ENCODE measurements at regions not wholly inside any gene's neighbourhood (a gene's known extent, or its start where the extent isn't known, plus 50 kb on each side); places are given as distances from the start of the nearest gene placed in this dataset.
A peak's percentile ranks its signal among the peaks of the same experiment; 100 is the strongest.
"Not testable (repeated sequence)": the region's sequence is repeated elsewhere in the genome, so short reads cannot be mapped to it uniquely, and the experiment has no call there.

DNA sequence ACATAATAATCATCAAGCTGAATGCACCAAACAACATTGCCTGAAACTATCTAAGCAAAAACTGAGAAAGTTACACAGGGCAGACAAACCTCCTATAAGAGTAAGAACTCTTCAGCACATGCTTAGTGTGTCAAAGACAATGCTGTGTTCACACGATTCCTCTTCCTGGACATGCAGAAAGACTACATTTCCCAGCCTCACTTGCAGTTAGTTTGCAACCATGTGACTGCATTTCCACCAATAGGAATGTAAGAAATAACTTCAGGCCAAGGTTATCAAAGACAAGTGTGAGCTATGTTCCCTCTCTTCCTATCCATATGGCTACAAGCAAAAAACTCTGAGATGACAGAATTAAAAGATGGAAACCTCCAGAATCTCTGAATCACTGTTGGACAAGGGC lies 109.8 kb downstream of the OTOP1 start:
- H3K27me3 ChIP-seq (ENCODE audit: control insufficient read depth in 2 of 2, insufficient read depth in 2 of 2, low read length in 2 of 2); in situ Hi-C loops (cut with MboI); POLR2A ChIA-PET; H3K4me2 ChIP-seq (ENCODE audit: insufficient read depth, low read length); ATAC-seq; intact Hi-C loops (cut with micrococcal nuclease); H3K27ac ChIP-seq (ENCODE audit: extremely low read depth, low read depth, low read length); H3K4me3 ChIP-seq; CTCF ChIA-PET (ENCODE audit: low intra/inter-chr PET ratio); H3K9me1 ChIP-seq (ENCODE audit: control insufficient read depth, insufficient read depth, low read length); H3K9me3 ChIP-seq (replicated peaks; ENCODE audit: control insufficient read depth, insufficient read depth, low read depth, low read length); H3K79me2 ChIP-seq (ENCODE audit: control insufficient read depth, insufficient read depth, low read length); H3K36me3 ChIP-seq (ENCODE audit: control insufficient read depth, insufficient read depth, low read length); BruUV-seq (replicated peaks); H3K9ac ChIP-seq (ENCODE audit: insufficient read depth in 1 of 2, low read depth in 2 of 2, low read length in 2 of 2); H2AFZ ChIP-seq (ENCODE audit: low read depth, low read length); H4K20me1 ChIP-seq (replicated peaks; ENCODE audit: control insufficient read depth, insufficient read depth, low read length); H3K4me1 ChIP-seq (replicated peaks in 1 of 2; ENCODE audit: control insufficient read depth in 2 of 2, insufficient read depth in 2 of 2, low read length in 2 of 2): not testable (repeated sequence)
- FAIRE-seq (peak; percentile 74), DNase-seq (ENCODE audit: extremely low read depth in 1 of 4, low spot score in 3 of 4) (peak; percentile 36 to 58 (median 49))
- TF ChIP-seq RAD51 (IDR thresholded peaks at IDR 0.05; ENCODE audit: borderline replicate concordance, low read depth) = peak; percentile 77
- TF ChIP-seq ZNF143 (CRISPR knock-in tag; IDR thresholded peaks at IDR 0.05) = peak; percentile 77
- peak; percentile 35; a peak in 2 of 4 replicates for TF ChIP-seq SIX5 (IDR thresholded peaks at IDR 0.05; ENCODE audit: borderline replicate concordance in 1 of 2, insufficient read depth in 1 of 2, low read depth in 1 of 2, low read length in 2 of 2)
- peak; percentile 67; the same call in 1 of the 2 replicates for TF ChIP-seq ELF1 (tag; IDR thresholded peaks at IDR 0.05)
- TF ChIP-seq HCFC1 (IDR thresholded peaks at IDR 0.05; ENCODE audit: low read depth, low read length) = peak; percentile 76
- TF ChIP-seq, protein P1, sequence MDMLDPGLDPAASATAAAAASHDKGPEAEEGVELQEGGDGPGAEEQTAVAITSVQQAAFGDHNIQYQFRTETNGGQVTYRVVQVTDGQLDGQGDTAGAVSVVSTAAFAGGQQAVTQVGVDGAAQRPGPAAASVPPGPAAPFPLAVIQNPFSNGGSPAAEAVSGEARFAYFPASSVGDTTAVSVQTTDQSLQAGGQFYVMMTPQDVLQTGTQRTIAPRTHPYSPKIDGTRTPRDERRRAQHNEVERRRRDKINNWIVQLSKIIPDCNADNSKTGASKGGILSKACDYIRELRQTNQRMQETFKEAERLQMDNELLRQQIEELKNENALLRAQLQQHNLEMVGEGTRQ (CRISPR knock-in tag; IDR thresholded peaks at IDR 0.05) = peak; percentile 86
- TF ChIP-seq, protein P2, sequence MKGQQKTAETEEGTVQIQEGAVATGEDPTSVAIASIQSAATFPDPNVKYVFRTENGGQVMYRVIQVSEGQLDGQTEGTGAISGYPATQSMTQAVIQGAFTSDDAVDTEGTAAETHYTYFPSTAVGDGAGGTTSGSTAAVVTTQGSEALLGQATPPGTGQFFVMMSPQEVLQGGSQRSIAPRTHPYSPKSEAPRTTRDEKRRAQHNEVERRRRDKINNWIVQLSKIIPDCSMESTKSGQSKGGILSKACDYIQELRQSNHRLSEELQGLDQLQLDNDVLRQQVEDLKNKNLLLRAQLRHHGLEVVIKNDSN (CRISPR knock-in tag; IDR thresholded peaks at IDR 0.05) = peak; percentile 83
- 0% methylated on average over 1 of the region's 1 CpG for WGBS (ENCODE audit: insufficient coverage, low coverage, missing lambda C conversion rate)

All from K562 (cell line).